ENCODE measurements at regions not wholly inside any gene's neighbourhood (a gene's known extent, or its start where the extent isn't known, plus 50 kb on each side); places are given as distances from the start of the nearest gene placed in this dataset.

DNA sequence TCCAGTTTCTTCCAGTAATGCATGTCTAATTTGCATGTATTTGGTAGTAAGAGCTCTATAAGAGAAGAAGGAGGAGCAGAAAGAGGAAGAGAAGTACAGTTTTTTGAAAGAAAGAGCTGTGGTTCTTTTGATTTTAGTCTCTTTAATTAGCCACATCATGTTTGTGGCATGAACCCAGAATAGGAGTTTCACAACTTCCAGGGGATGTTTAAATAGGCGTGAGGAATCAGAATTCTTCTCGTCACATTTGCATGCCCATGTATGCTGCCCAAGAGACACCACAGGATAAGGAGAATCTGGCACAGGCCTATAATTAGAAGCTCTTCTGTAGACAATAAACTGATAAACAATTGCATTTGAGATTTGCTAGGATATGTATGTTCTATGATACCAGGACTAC, 78.7 kb downstream of the GAS1 start:
- H3K4me3 ChIP-seq (replicated peaks; ENCODE audit: low read depth, low read length): no peak overlapping the region
- TF ChIP-seq, protein P1, sequence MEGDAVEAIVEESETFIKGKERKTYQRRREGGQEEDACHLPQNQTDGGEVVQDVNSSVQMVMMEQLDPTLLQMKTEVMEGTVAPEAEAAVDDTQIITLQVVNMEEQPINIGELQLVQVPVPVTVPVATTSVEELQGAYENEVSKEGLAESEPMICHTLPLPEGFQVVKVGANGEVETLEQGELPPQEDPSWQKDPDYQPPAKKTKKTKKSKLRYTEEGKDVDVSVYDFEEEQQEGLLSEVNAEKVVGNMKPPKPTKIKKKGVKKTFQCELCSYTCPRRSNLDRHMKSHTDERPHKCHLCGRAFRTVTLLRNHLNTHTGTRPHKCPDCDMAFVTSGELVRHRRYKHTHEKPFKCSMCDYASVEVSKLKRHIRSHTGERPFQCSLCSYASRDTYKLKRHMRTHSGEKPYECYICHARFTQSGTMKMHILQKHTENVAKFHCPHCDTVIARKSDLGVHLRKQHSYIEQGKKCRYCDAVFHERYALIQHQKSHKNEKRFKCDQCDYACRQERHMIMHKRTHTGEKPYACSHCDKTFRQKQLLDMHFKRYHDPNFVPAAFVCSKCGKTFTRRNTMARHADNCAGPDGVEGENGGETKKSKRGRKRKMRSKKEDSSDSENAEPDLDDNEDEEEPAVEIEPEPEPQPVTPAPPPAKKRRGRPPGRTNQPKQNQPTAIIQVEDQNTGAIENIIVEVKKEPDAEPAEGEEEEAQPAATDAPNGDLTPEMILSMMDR (IDR thresholded peaks at IDR 0.05; ENCODE audit: low read depth, low read length, missing control alignments): no peak
- no peak for DNase-seq (ENCODE audit: extremely low read depth, low read depth)

DNA sequence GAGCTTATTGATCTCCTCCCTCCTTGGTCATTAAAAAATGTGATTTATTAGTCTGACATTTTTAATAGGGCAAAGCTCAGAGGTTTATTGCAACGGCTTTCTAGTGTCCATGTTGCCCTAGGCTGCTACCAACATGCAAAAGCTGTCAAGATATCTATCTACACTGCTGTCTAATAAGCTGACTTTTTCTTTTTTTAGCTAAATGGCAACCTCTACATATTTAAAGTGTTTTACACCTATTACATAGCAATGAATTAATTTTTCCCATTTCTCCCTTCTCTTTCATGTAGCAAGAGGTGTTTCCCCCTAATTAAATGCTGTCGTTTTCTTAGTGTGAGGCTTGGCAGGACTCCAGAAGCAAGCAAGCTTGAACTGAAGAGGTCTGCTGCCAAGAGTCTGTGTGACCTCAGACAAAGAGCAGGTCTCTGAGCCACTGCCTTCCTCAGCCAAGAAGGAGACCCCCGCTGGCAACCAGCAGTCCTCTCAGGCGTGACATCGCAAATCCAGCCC, 79.4 kb downstream of the GAS1 start:
- H3K4me3 ChIP-seq (replicated peaks; ENCODE audit: low read depth, low read length): no peak overlapping the region
- TF ChIP-seq, protein P1 (IDR thresholded peaks at IDR 0.05; ENCODE audit: low read depth, low read length, missing control alignments): no peak
- no peak for DNase-seq (ENCODE audit: extremely low read depth, low read depth)

DNA sequence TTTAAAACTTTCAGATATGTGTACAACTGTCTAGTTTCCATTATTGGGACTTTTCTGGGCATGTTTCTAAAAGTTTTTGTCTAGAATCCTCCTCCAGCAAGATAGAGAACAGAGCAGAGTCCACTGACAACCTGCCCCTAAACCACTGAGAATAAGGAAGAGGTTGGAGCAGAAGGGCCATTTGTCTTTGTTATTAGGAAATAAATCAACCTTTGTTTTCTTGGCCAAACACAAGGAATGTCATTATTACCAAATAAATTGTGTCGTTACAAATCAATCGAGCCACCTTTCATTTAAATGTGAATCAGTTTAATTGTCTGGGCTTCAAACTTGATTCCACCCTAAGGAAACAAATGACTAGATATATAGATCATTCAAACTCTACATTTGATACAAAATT, 81.4 kb downstream of the GAS1 start:
- TF ChIP-seq, protein P1 (IDR thresholded peaks at IDR 0.05; ENCODE audit: low read depth, low read length, missing control alignments): no peak
- no peak for DNase-seq (ENCODE audit: extremely low read depth, low read depth)

DNA sequence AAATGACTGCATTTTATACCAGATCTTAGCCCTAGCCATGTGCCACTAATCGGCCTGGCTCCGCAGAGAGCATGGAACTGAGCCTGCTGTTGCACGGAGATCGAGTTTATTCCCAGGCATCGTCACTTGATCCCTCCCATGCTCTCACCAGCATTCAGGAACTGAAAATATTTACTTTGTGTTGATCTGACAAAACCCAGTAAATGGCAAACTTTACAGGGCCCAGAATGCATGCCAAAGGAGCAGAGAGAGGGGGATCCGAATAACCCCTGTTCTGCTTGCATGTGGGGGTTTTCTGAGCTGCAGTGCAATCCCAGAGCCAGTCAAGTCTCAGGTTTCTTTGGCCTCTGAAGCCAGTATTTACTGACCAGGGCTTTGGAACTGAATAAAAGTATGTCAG, 87.3 kb downstream of the GAS1 start:
- no peak for DNase-seq (ENCODE audit: extremely low read depth, low read depth)
- no peak overlapping the region for H3K4me3 ChIP-seq (replicated peaks; ENCODE audit: low read depth, low read length)
- TF ChIP-seq, protein P1 (IDR thresholded peaks at IDR 0.05; ENCODE audit: low read depth, low read length, missing control alignments): no peak

More for the DNA sequence above, 81.4 kb downstream of the GAS1 start:
- no peak overlapping the region for H3K4me3 ChIP-seq (replicated peaks; ENCODE audit: low read depth, low read length)

DNA sequence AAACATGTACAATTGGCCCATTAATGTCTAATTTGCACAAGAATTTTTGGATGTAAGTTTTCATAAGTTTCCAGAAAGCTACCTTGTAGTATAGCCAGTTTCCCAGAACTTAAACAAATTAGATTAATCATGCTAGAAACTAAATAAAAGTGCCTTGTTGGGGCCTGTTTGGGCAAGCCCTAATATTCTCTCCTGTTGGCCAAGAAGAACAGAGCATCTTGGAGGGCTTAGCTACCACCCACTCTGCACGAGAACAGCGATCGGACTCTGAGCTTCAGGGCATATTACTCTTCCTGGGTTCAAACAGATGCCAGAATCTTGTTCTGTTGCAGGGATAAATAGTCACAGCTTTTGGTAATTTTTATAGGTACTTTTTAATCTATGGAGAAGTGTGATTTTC, 88.2 kb downstream of the GAS1 start:
- TF ChIP-seq, protein P1 (IDR thresholded peaks at IDR 0.05; ENCODE audit: low read depth, low read length, missing control alignments): no peak
- no peak for DNase-seq (ENCODE audit: extremely low read depth, low read depth)
- no peak overlapping the region for H3K4me3 ChIP-seq (replicated peaks; ENCODE audit: low read depth, low read length)

DNA sequence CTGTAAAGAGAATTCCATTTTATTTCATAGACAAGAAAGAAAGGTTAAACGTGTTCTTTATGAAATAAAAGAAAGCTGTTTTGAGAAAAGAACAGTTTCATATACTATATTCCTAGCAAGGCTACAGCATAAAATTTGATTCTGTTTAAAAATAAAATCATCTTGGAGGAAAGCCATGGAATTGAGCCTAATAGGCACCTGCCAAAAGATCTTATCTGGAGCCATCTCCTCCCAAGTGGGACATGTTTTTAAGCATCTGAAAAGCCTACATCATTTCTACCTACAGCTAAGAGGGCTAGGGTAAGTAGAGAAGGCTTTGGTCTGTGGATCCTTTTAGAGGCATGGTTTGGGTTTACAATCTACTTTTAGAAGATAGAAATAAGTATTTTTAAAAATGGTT, 89.3 kb downstream of the GAS1 start:
- DNase-seq (ENCODE audit: extremely low read depth, low read depth): no peak
- TF ChIP-seq, protein P1 (IDR thresholded peaks at IDR 0.05; ENCODE audit: low read depth, low read length, missing control alignments): no peak
- H3K4me3 ChIP-seq (replicated peaks; ENCODE audit: low read depth, low read length): no peak overlapping the region

DNA sequence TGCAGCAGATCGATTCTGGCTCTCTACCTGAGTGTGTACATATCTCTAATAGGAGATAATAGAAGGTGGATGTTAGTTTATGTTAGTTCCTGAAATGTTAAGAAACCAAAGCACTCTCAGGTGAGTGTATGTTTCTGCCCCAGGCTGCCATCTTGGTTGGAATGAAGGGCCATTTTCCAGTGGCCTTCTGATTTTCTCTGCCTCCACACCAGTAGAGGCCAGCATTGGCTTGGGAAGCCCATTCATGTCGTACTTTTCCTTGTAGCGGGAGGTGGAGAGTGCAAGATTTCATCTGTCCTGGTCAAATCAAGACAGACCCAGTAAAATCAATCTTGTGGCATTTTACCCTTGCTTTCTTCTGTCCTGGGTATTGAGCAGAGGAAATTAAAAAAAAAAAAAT, 91.0 kb downstream of the GAS1 start:
- H3K4me3 ChIP-seq (replicated peaks; ENCODE audit: low read depth, low read length): no peak overlapping the region
- TF ChIP-seq, protein P1 (IDR thresholded peaks at IDR 0.05; ENCODE audit: low read depth, low read length, missing control alignments): no peak
- DNase-seq (ENCODE audit: extremely low read depth, low read depth): no peak
